ENCODE measurements at regions not wholly inside any gene's neighbourhood (a gene's known extent, or its start where the extent isn't known, plus 50 kb on each side); places are given as distances from the start of the nearest gene placed in this dataset.

GRCh38 chr6:88301256-88301655 lies 135.1 kb upstream of the CNR1 start:
- H3K27me3 ChIP-seq (ENCODE audit: control insufficient read depth, insufficient read depth, low read length): no peaks in the 10 kb centered on the region
- H3K79me2 ChIP-seq: no peaks in the 10 kb centered on the region
- no peak overlapping the region for H3K9ac ChIP-seq
- no peak overlapping the region for H3K4me2 ChIP-seq (ENCODE audit: low read length)
- no peak overlapping the region for H3K4me3 ChIP-seq (ENCODE audit: low read depth, low read length)
- no peak overlapping the region for H3K27ac ChIP-seq
- H3K36me3 ChIP-seq (ENCODE audit: control insufficient read depth, insufficient read depth, low read length): no peaks in the 10 kb centered on the region
- H3K9me3 ChIP-seq (ENCODE audit: control insufficient read depth, low read length): no peaks in the 10 kb centered on the region
- TF ChIP-seq CTCF (IDR thresholded peaks at IDR 0.05): no peak
- no peaks in the 10 kb centered on the region for H3K4me1 ChIP-seq
- no peak overlapping the region for H2AFZ ChIP-seq

GRCh38 chr6:88298066-88298845 lies 132.1 kb upstream of the CNR1 start:
- no peak for TF ChIP-seq CTCF (IDR thresholded peaks at IDR 0.05)
- H3K79me2 ChIP-seq: no peaks in the 10 kb centered on the region
- no peak overlapping the region for H3K4me2 ChIP-seq (ENCODE audit: low read length)
- no peaks in the 10 kb centered on the region for H3K9me3 ChIP-seq (ENCODE audit: control insufficient read depth, low read length)
- no peak overlapping the region for H3K27ac ChIP-seq
- no peaks in the 10 kb centered on the region for H3K4me1 ChIP-seq
- H3K4me3 ChIP-seq (ENCODE audit: low read depth, low read length): no peak overlapping the region
- no peaks in the 10 kb centered on the region for H3K27me3 ChIP-seq (ENCODE audit: control insufficient read depth, insufficient read depth, low read length)
- no peak overlapping the region for H3K9ac ChIP-seq
- no peak overlapping the region for H2AFZ ChIP-seq
- no peaks in the 10 kb centered on the region for H3K36me3 ChIP-seq (ENCODE audit: control insufficient read depth, insufficient read depth, low read length)

GRCh38 chr6:88296694-88297093 lies 130.5 kb upstream of the CNR1 start:
- H3K9me3 ChIP-seq (ENCODE audit: control insufficient read depth, low read length): no peaks in the 10 kb centered on the region
- no peak for TF ChIP-seq CTCF (IDR thresholded peaks at IDR 0.05)
- no peak overlapping the region for H2AFZ ChIP-seq
- no peak overlapping the region for H3K27ac ChIP-seq
- no peak overlapping the region for H3K4me3 ChIP-seq (ENCODE audit: low read depth, low read length)
- no peaks in the 10 kb centered on the region for H3K36me3 ChIP-seq (ENCODE audit: control insufficient read depth, insufficient read depth, low read length)
- no peaks in the 10 kb centered on the region for H3K4me1 ChIP-seq
- no peak overlapping the region for H3K9ac ChIP-seq
- no peaks in the 10 kb centered on the region for H3K79me2 ChIP-seq
- peaks cover 3% of the 10 kb centered on the region for H3K27me3 ChIP-seq (ENCODE audit: control insufficient read depth, insufficient read depth, low read length)
- H3K4me2 ChIP-seq (ENCODE audit: low read length): no peak overlapping the region

- Histone ChIP-seq H3K36me3 (ENCODE audit: control insufficient read depth, insufficient read depth, low read length) (no peaks in the 10 kb centered on the region), H3K4me3 (ENCODE audit: low read depth, low read length) (no peak overlapping the region), H3K4me1 (no peaks in the 10 kb centered on the region), H3K4me2 (ENCODE audit: low read length) (no peak overlapping the region), H3K9me3 (ENCODE audit: control insufficient read depth, low read length) (no peaks in the 10 kb centered on the region), H3K79me2 (no peaks in the 10 kb centered on the region), H3K27me3 (ENCODE audit: control insufficient read depth, insufficient read depth, low read length) (peaks cover 3% of the 10 kb centered on the region), H3K27ac (no peak overlapping the region), H3K9ac (no peak overlapping the region), H2AFZ (no peak overlapping the region)
- TF ChIP-seq CTCF (IDR thresholded peaks at IDR 0.05): no peak
Measured at GRCh38 chr6:88295663-88296062, 129.5 kb upstream of the CNR1 start.

GRCh38 chr6:88294702-88295101 lies 128.6 kb upstream of the CNR1 start:
- no peaks in the 10 kb centered on the region for H3K36me3 ChIP-seq (ENCODE audit: control insufficient read depth, insufficient read depth, low read length)
- no peak overlapping the region for H3K4me2 ChIP-seq (ENCODE audit: low read length)
- no peak overlapping the region for H3K27ac ChIP-seq
- H3K9me3 ChIP-seq (ENCODE audit: control insufficient read depth, low read length): no peaks in the 10 kb centered on the region
- no peak for TF ChIP-seq CTCF (IDR thresholded peaks at IDR 0.05)
- H3K27me3 ChIP-seq (ENCODE audit: control insufficient read depth, insufficient read depth, low read length): peaks cover 3% of the 10 kb centered on the region
- H3K9ac ChIP-seq: no peak overlapping the region
- no peaks in the 10 kb centered on the region for H3K79me2 ChIP-seq
- no peaks in the 10 kb centered on the region for H3K4me1 ChIP-seq
- no peak overlapping the region for H3K4me3 ChIP-seq (ENCODE audit: low read depth, low read length)
- no peak overlapping the region for H2AFZ ChIP-seq
